Gastroesophageal sphincter (tissue), 3 donors: ENCODE measurements at regions not wholly inside any gene's neighbourhood (a gene's known extent, or its start where the extent isn't known, plus 50 kb on each side); places are given as distances from the start of the nearest gene placed in this dataset.
"Not testable (repeated sequence)": the region's sequence is repeated elsewhere in the genome, so short reads cannot be mapped to it uniquely, and the experiment has no call there.

Experiments used
- POLR2A ChIP-seq, 2 donors: fragments of 450-650 bp; IDR thresholded peaks; one replicate each; pipeline ENCODE4 v1.6.1; 2017; ENCODE audit warnings: antibody characterized with exemption in 2 of 2, mild to moderate bottlenecking in 2 of 2, moderate library complexity in 1 of 2
- TF ChIP-seq, protein P1 (sequence below), 4 experiments: fragments of 200-600 bp in 2 of 4; fragments of 450-650 bp in 2 of 4; sonication (generic) in 1 of 4; IDR thresholded peaks; one replicate each; pipeline ENCODE4 v1.5.1; 2017 to 2019; ENCODE audit warnings: antibody characterized with exemption in 4 of 4, mild to moderate bottlenecking in 2 of 4, moderate library complexity in 2 of 4

- TF ChIP-seq, protein P1, sequence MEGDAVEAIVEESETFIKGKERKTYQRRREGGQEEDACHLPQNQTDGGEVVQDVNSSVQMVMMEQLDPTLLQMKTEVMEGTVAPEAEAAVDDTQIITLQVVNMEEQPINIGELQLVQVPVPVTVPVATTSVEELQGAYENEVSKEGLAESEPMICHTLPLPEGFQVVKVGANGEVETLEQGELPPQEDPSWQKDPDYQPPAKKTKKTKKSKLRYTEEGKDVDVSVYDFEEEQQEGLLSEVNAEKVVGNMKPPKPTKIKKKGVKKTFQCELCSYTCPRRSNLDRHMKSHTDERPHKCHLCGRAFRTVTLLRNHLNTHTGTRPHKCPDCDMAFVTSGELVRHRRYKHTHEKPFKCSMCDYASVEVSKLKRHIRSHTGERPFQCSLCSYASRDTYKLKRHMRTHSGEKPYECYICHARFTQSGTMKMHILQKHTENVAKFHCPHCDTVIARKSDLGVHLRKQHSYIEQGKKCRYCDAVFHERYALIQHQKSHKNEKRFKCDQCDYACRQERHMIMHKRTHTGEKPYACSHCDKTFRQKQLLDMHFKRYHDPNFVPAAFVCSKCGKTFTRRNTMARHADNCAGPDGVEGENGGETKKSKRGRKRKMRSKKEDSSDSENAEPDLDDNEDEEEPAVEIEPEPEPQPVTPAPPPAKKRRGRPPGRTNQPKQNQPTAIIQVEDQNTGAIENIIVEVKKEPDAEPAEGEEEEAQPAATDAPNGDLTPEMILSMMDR (IDR thresholded peaks at IDR 0.05) = not testable (repeated sequence)
- TF ChIP-seq POLR2A (IDR thresholded peaks at IDR 0.05) = not testable (repeated sequence)
Observed at GRCh38 chr14:21817010-21817409, 143.4 kb upstream of the OR4E1 start.
